K562 (cell line): ENCODE measurements at regions not wholly inside any gene's neighbourhood (a gene's known extent, or its start where the extent isn't known, plus 50 kb on each side); places are given as distances from the start of the nearest gene placed in this dataset.

Experiments
- HDGF ChIP-seq: fragments of 450-650 bp; IDR thresholded peaks from 2 replicates; pipeline ENCODE4 v1.6.1; 2016
- IRF2 ChIP-seq: sonication (generic); formaldehyde crosslinking; IDR thresholded peaks from 2 replicates; pipeline ENCODE4 v1.8.1; 2022; ENCODE audit warnings: mild to moderate bottlenecking, missing genetic modification reagents
- TF ChIP-seq, protein P1 (sequence below): fragments of 200-600 bp; sonication (generic); IDR thresholded peaks from one replicate; pipeline ENCODE4 v1.6.1; 2012; ENCODE audit warnings: mild to moderate bottlenecking, low read depth, low read length, inconsistent platforms
- TF ChIP-seq, protein P2 (sequence below): fragments of 250-450 bp; sonication (Bioruptor Pico); IDR thresholded peaks from 2 replicates; pipeline ENCODE4 v1.4.0; 2020
- TF ChIP-seq, protein P3 (sequence below), 3 experiments: fragments of 200-800 bp in 1 of 3; sonication (Bioruptor generic) in 1 of 3; sonication (generic) in 1 of 3; formaldehyde crosslinking in 1 of 3; IDR thresholded peaks; 2 replicates each; pipeline versions ENCODE4 v1.6.1 to v1.8.0; 2016 to 2022; ENCODE audit warnings: mild to moderate bottlenecking in 2 of 3, missing compliant biosample characterization in 2 of 3, missing genetic modification characterization in 2 of 3, missing genetic modification reagents in 1 of 3

DNA sequence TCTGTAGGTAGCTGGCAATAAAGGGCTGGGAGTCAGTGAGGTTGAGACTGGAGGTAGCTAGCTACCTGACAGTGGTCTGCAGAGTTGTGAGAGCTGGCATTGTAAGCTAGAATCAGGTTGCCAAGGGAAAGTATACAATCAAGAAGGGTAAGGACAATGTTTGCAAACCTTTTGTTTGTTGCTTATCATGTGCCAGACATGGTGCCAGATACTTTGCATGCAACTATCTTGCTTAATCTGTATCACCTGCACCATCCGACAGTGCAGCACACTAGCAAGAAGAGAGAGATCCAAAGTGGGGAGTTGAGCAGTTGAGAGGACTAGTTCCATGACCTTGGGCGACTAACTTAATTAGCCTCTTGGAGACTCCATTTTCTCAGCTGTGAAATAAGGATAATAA, 236.4 kb downstream of the PDCD6IP start (continued):
- TF ChIP-seq, protein P1, sequence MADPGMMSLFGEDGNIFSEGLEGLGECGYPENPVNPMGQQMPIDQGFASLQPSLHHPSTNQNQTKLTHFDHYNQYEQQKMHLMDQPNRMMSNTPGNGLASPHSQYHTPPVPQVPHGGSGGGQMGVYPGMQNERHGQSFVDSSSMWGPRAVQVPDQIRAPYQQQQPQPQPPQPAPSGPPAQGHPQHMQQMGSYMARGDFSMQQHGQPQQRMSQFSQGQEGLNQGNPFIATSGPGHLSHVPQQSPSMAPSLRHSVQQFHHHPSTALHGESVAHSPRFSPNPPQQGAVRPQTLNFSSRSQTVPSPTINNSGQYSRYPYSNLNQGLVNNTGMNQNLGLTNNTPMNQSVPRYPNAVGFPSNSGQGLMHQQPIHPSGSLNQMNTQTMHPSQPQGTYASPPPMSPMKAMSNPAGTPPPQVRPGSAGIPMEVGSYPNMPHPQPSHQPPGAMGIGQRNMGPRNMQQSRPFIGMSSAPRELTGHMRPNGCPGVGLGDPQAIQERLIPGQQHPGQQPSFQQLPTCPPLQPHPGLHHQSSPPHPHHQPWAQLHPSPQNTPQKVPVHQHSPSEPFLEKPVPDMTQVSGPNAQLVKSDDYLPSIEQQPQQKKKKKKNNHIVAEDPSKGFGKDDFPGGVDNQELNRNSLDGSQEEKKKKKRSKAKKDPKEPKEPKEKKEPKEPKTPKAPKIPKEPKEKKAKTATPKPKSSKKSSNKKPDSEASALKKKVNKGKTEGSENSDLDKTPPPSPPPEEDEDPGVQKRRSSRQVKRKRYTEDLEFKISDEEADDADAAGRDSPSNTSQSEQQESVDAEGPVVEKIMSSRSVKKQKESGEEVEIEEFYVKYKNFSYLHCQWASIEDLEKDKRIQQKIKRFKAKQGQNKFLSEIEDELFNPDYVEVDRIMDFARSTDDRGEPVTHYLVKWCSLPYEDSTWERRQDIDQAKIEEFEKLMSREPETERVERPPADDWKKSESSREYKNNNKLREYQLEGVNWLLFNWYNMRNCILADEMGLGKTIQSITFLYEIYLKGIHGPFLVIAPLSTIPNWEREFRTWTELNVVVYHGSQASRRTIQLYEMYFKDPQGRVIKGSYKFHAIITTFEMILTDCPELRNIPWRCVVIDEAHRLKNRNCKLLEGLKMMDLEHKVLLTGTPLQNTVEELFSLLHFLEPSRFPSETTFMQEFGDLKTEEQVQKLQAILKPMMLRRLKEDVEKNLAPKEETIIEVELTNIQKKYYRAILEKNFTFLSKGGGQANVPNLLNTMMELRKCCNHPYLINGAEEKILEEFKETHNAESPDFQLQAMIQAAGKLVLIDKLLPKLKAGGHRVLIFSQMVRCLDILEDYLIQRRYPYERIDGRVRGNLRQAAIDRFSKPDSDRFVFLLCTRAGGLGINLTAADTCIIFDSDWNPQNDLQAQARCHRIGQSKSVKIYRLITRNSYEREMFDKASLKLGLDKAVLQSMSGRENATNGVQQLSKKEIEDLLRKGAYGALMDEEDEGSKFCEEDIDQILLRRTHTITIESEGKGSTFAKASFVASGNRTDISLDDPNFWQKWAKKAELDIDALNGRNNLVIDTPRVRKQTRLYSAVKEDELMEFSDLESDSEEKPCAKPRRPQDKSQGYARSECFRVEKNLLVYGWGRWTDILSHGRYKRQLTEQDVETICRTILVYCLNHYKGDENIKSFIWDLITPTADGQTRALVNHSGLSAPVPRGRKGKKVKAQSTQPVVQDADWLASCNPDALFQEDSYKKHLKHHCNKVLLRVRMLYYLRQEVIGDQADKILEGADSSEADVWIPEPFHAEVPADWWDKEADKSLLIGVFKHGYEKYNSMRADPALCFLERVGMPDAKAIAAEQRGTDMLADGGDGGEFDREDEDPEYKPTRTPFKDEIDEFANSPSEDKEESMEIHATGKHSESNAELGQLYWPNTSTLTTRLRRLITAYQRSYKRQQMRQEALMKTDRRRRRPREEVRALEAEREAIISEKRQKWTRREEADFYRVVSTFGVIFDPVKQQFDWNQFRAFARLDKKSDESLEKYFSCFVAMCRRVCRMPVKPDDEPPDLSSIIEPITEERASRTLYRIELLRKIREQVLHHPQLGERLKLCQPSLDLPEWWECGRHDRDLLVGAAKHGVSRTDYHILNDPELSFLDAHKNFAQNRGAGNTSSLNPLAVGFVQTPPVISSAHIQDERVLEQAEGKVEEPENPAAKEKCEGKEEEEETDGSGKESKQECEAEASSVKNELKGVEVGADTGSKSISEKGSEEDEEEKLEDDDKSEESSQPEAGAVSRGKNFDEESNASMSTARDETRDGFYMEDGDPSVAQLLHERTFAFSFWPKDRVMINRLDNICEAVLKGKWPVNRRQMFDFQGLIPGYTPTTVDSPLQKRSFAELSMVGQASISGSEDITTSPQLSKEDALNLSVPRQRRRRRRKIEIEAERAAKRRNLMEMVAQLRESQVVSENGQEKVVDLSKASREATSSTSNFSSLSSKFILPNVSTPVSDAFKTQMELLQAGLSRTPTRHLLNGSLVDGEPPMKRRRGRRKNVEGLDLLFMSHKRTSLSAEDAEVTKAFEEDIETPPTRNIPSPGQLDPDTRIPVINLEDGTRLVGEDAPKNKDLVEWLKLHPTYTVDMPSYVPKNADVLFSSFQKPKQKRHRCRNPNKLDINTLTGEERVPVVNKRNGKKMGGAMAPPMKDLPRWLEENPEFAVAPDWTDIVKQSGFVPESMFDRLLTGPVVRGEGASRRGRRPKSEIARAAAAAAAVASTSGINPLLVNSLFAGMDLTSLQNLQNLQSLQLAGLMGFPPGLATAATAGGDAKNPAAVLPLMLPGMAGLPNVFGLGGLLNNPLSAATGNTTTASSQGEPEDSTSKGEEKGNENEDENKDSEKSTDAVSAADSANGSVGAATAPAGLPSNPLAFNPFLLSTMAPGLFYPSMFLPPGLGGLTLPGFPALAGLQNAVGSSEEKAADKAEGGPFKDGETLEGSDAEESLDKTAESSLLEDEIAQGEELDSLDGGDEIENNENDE: no peak
- no peak for TF ChIP-seq HDGF
- TF ChIP-seq, protein P2, sequence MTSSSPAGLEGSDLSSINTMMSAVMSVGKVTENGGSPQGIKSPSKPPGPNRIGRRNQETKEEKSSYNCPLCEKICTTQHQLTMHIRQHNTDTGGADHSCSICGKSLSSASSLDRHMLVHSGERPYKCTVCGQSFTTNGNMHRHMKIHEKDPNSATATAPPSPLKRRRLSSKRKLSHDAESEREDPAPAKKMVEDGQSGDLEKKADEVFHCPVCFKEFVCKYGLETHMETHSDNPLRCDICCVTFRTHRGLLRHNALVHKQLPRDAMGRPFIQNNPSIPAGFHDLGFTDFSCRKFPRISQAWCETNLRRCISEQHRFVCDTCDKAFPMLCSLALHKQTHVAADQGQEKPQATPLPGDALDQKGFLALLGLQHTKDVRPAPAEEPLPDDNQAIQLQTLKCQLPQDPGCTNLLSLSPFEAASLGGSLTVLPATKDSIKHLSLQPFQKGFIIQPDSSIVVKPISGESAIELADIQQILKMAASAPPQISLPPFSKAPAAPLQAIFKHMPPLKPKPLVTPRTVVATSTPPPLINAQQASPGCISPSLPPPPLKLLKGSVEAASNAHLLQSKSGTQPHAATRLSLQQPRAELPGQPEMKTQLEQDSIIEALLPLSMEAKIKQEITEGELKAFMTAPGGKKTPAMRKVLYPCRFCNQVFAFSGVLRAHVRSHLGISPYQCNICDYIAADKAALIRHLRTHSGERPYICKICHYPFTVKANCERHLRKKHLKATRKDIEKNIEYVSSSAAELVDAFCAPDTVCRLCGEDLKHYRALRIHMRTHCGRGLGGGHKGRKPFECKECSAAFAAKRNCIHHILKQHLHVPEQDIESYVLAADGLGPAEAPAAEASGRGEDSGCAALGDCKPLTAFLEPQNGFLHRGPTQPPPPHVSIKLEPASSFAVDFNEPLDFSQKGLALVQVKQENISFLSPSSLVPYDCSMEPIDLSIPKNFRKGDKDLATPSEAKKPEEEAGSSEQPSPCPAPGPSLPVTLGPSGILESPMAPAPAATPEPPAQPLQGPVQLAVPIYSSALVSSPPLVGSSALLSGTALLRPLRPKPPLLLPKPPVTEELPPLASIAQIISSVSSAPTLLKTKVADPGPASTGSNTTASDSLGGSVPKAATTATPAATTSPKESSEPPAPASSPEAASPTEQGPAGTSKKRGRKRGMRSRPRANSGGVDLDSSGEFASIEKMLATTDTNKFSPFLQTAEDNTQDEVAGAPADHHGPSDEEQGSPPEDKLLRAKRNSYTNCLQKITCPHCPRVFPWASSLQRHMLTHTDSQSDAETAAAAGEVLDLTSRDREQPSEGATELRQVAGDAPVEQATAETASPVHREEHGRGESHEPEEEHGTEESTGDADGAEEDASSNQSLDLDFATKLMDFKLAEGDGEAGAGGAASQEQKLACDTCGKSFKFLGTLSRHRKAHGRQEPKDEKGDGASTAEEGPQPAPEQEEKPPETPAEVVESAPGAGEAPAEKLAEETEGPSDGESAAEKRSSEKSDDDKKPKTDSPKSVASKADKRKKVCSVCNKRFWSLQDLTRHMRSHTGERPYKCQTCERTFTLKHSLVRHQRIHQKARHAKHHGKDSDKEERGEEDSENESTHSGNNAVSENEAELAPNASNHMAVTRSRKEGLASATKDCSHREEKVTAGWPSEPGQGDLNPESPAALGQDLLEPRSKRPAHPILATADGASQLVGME (CRISPR knock-in tag): no peak
- no peak for TF ChIP-seq IRF2 (CRISPR knock-in tag)
- TF ChIP-seq, protein P3, sequence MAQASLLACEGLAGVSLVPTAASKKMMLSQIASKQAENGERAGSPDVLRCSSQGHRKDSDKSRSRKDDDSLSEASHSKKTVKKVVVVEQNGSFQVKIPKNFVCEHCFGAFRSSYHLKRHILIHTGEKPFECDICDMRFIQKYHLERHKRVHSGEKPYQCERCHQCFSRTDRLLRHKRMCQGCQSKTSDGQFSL (CRISPR knock-in tag; IDR thresholded peaks at IDR 0.05): no peak
- TF ChIP-seq, protein P3 (tag; IDR thresholded peaks at IDR 0.05): no peak
